ENCODE measurements at regions not wholly inside any gene's neighbourhood (a gene's known extent, or its start where the extent isn't known, plus 50 kb on each side); places are given as distances from the start of the nearest gene placed in this dataset.

- DNase-seq (ENCODE audit: low spot score) = no peak
- no peak overlapping the region for H3K4me3 Mint-ChIP-seq (ENCODE audit: unreplicated experiment)
- no peaks in the 10 kb centered on the region for H3K36me3 Mint-ChIP-seq (ENCODE audit: low read depth)
- peaks cover 24% of the 10 kb centered on the region for H3K4me1 Mint-ChIP-seq (ENCODE audit: low read depth)
- TF ChIP-seq, protein P1, sequence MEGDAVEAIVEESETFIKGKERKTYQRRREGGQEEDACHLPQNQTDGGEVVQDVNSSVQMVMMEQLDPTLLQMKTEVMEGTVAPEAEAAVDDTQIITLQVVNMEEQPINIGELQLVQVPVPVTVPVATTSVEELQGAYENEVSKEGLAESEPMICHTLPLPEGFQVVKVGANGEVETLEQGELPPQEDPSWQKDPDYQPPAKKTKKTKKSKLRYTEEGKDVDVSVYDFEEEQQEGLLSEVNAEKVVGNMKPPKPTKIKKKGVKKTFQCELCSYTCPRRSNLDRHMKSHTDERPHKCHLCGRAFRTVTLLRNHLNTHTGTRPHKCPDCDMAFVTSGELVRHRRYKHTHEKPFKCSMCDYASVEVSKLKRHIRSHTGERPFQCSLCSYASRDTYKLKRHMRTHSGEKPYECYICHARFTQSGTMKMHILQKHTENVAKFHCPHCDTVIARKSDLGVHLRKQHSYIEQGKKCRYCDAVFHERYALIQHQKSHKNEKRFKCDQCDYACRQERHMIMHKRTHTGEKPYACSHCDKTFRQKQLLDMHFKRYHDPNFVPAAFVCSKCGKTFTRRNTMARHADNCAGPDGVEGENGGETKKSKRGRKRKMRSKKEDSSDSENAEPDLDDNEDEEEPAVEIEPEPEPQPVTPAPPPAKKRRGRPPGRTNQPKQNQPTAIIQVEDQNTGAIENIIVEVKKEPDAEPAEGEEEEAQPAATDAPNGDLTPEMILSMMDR (IDR thresholded peaks at IDR 0.05) = no peak
- H3K27ac Mint-ChIP-seq (ENCODE audit: unreplicated experiment) = peak overlapping the region; percentile 77
- H3K27me3 Mint-ChIP-seq (ENCODE audit: low read depth) = no peaks in the 10 kb centered on the region
- H3K9me3 Mint-ChIP-seq (ENCODE audit: low read depth) = no peaks in the 10 kb centered on the region
Observed at GRCh38 chr3:150357923-150358607, 50.0 kb upstream of the TSC22D2 start.

GRCh38 chr3:150357140-150357539, 51.0 kb upstream of the TSC22D2 start:
- H3K27me3 Mint-ChIP-seq (ENCODE audit: low read depth) = no peaks in the 10 kb centered on the region
- H3K4me1 Mint-ChIP-seq (ENCODE audit: low read depth) = peaks cover 24% of the 10 kb centered on the region
- no peaks in the 10 kb centered on the region for H3K36me3 Mint-ChIP-seq (ENCODE audit: low read depth)
- DNase-seq (ENCODE audit: low spot score) = no peak
- peak overlapping the region; percentile 25 for H3K27ac Mint-ChIP-seq (ENCODE audit: unreplicated experiment)
- H3K4me3 Mint-ChIP-seq (ENCODE audit: unreplicated experiment) = no peak overlapping the region
- H3K9me3 Mint-ChIP-seq (ENCODE audit: low read depth) = no peaks in the 10 kb centered on the region
- TF ChIP-seq, protein P1 (IDR thresholded peaks at IDR 0.05) = no peak

- no peak for DNase-seq (ENCODE audit: low spot score)
- no peak overlapping the region for H3K27ac Mint-ChIP-seq (ENCODE audit: unreplicated experiment)
- TF ChIP-seq, protein P1 (IDR thresholded peaks at IDR 0.05) = no peak
- H3K36me3 Mint-ChIP-seq (ENCODE audit: low read depth) = no peaks in the 10 kb centered on the region
- H3K4me3 Mint-ChIP-seq (ENCODE audit: unreplicated experiment) = no peak overlapping the region
- H3K4me1 Mint-ChIP-seq (ENCODE audit: low read depth) = peaks cover 37% of the 10 kb centered on the region
- H3K27me3 Mint-ChIP-seq (ENCODE audit: low read depth) = no peaks in the 10 kb centered on the region
- no peaks in the 10 kb centered on the region for H3K9me3 Mint-ChIP-seq (ENCODE audit: low read depth)
Observed at GRCh38 chr3:150355574-150355973, 52.5 kb upstream of the TSC22D2 start.

GRCh38 chr3:150352931-150353330, 55.2 kb upstream of the TSC22D2 start:
- no peak for DNase-seq (ENCODE audit: low spot score)
- H3K27ac Mint-ChIP-seq (ENCODE audit: unreplicated experiment) = no peak overlapping the region
- no peaks in the 10 kb centered on the region for H3K9me3 Mint-ChIP-seq (ENCODE audit: low read depth)
- no peaks in the 10 kb centered on the region for H3K27me3 Mint-ChIP-seq (ENCODE audit: low read depth)
- TF ChIP-seq, protein P1 (IDR thresholded peaks at IDR 0.05) = no peak
- H3K4me1 Mint-ChIP-seq (ENCODE audit: low read depth) = peaks cover 54% of the 10 kb centered on the region
- no peak overlapping the region for H3K4me3 Mint-ChIP-seq (ENCODE audit: unreplicated experiment)
- no peaks in the 10 kb centered on the region for H3K36me3 Mint-ChIP-seq (ENCODE audit: low read depth)

DNA sequence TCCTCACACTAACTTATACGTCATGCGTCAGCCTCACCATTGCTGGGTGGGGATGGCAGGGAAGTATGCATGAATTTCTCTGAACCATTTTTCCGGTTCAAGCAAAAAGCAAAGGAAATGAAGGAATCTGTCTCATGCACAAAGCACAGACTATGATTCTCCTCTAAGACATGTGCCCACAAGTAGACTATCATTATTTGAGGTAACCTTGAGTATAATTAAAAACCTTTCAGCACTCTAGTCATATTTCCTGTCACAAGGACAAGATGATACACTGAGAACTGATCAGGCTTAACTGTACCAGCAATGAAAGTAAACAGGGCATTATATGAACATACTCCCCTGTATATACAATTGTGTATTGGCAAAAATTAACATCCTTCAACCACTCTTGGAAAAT, 56.7 kb upstream of the TSC22D2 start:
- no peaks in the 10 kb centered on the region for H3K9me3 Mint-ChIP-seq (ENCODE audit: low read depth)
- H3K36me3 Mint-ChIP-seq (ENCODE audit: low read depth) = no peaks in the 10 kb centered on the region
- H3K4me1 Mint-ChIP-seq (ENCODE audit: low read depth) = peaks cover 62% of the 10 kb centered on the region
- TF ChIP-seq, protein P1 (IDR thresholded peaks at IDR 0.05) = no peak
- H3K27me3 Mint-ChIP-seq (ENCODE audit: low read depth) = no peaks in the 10 kb centered on the region
- H3K4me3 Mint-ChIP-seq (ENCODE audit: unreplicated experiment) = no peak overlapping the region
- no peak for DNase-seq (ENCODE audit: low spot score)
- peak overlapping the region; percentile 32 for H3K27ac Mint-ChIP-seq (ENCODE audit: unreplicated experiment)

Data from chondrocyte (in vitro differentiated cells).